Breast epithelium (tissue), 3 donors: ENCODE measurements at regions not wholly inside any gene's neighbourhood (a gene's known extent, or its start where the extent isn't known, plus 50 kb on each side); places are given as distances from the start of the nearest gene placed in this dataset.

ENCODE experiments used
- POLR2A ChIP-seq: fragments of 450-650 bp; IDR thresholded peaks from one replicate; pipeline ENCODE4 v1.6.1; 2016; ENCODE audit warnings: antibody characterized with exemption, mild to moderate bottlenecking, moderate library complexity
- POLR2AphosphoS5 ChIP-seq, 3 donors: sonication (generic); formaldehyde crosslinking; IDR thresholded peaks; one replicate each; pipeline ENCODE4 v1.6.1; 2017; ENCODE audit warnings: antibody characterized with exemption in 3 of 3
- TF ChIP-seq, protein P1 (sequence below), 3 donors: fragments of 450-650 bp; IDR thresholded peaks; one replicate each; pipeline ENCODE4 v1.5.1; 2016 to 2017; ENCODE audit warnings: antibody characterized with exemption in 3 of 3, mild to moderate bottlenecking in 3 of 3, moderate library complexity in 3 of 3

DNA sequence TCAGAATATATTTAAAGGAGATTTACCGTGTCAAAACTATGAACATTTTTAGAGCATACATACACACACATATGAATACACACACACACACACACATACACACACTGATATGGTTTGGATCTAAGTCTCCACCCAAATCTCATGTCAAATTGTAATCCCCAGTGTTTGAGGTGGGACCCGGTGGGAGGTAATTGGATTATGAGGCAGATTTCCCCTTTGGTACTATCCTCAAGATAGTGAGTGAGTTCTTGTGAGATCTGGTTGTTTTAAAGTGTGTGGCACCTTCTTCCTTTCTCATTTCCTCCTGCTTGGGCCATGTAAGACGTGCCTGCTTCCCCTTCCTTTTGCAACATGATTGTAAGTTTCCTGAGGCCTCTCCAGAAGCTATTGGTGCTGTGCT, 515.0 kb upstream of the ZMIZ1 start:
- TF ChIP-seq, protein P1, sequence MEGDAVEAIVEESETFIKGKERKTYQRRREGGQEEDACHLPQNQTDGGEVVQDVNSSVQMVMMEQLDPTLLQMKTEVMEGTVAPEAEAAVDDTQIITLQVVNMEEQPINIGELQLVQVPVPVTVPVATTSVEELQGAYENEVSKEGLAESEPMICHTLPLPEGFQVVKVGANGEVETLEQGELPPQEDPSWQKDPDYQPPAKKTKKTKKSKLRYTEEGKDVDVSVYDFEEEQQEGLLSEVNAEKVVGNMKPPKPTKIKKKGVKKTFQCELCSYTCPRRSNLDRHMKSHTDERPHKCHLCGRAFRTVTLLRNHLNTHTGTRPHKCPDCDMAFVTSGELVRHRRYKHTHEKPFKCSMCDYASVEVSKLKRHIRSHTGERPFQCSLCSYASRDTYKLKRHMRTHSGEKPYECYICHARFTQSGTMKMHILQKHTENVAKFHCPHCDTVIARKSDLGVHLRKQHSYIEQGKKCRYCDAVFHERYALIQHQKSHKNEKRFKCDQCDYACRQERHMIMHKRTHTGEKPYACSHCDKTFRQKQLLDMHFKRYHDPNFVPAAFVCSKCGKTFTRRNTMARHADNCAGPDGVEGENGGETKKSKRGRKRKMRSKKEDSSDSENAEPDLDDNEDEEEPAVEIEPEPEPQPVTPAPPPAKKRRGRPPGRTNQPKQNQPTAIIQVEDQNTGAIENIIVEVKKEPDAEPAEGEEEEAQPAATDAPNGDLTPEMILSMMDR (IDR thresholded peaks at IDR 0.05): no peak
- no peak for TF ChIP-seq POLR2A
- TF ChIP-seq POLR2AphosphoS5 (IDR thresholded peaks at IDR 0.05): no peak
